GM12865 (cell line): ENCODE measurements at regions not wholly inside any gene's neighbourhood (a gene's known extent, or its start where the extent isn't known, plus 50 kb on each side); places are given as distances from the start of the nearest gene placed in this dataset.

Experiments used
- DNase-seq: peaks from one replicate; pipeline ENCODE4 v3.0.0; 2010; ENCODE audit warnings: low read depth
- H3K4me3 ChIP-seq: 2 replicates; pipeline ENCODE4 v1.5.1; 2011; ENCODE audit warnings: mild to moderate bottlenecking, low read depth, low read length, control low read depth
- TF ChIP-seq, protein P1 (sequence below): IDR thresholded peaks from 2 replicates; pipeline ENCODE4 v1.5.1; 2011; ENCODE audit warnings: low read length, control low read depth, low read depth, inconsistent platforms; ENCODE audit not compliant: insufficient read depth; ENCODE audit errors: missing control alignments

DNA sequence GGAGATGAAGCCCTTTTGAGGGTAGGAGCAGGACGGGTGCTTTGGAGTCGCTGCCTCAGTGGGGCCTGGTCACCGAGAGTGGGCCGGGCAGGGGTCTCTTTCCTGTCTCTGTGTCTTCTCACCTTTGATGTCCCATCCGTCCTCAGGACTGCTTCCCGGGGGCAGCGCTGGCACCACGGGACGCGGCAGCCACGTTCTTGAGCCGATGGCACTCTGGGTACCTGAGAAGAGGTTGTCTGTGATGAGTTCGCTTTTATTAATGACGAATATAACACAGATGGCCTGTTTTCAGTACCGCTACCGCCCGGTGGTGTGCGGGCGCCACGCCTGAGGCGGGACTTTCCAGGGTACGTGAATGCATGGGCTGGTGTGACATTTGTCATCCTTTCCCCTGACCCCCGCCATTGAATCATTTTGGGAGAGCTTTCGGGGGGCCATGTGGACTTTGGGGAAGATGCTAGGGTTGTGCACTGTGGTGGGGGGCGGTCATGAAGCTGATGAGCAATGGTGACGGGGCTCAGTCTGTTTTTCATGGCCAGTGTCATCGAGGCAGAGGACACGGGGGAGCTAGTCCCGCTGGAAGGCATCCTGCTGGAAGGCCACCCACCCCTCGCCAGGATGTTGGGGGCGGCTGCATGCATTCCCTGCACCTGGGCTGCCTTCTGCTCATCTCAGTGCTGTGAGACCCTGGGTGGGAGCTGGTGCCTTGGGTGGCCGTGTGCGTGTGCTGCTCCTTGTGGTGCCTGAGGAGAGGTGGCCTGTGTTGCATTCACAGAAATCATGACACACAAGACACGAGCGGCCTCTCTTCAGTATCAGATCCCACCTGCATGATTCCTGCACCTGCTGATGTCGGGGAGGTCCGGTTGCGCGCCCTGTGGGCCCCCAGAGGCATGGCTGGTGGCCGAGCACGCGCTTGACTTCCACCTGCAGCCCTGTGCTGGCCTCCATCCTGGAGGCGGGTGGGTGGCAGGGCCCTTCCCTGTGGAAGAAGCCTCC, 162.5 kb upstream of the RTL1 start:
- DNase-seq: no peak
- TF ChIP-seq, protein P1, sequence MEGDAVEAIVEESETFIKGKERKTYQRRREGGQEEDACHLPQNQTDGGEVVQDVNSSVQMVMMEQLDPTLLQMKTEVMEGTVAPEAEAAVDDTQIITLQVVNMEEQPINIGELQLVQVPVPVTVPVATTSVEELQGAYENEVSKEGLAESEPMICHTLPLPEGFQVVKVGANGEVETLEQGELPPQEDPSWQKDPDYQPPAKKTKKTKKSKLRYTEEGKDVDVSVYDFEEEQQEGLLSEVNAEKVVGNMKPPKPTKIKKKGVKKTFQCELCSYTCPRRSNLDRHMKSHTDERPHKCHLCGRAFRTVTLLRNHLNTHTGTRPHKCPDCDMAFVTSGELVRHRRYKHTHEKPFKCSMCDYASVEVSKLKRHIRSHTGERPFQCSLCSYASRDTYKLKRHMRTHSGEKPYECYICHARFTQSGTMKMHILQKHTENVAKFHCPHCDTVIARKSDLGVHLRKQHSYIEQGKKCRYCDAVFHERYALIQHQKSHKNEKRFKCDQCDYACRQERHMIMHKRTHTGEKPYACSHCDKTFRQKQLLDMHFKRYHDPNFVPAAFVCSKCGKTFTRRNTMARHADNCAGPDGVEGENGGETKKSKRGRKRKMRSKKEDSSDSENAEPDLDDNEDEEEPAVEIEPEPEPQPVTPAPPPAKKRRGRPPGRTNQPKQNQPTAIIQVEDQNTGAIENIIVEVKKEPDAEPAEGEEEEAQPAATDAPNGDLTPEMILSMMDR: no peak
- no peak overlapping the region for H3K4me3 ChIP-seq

DNA sequence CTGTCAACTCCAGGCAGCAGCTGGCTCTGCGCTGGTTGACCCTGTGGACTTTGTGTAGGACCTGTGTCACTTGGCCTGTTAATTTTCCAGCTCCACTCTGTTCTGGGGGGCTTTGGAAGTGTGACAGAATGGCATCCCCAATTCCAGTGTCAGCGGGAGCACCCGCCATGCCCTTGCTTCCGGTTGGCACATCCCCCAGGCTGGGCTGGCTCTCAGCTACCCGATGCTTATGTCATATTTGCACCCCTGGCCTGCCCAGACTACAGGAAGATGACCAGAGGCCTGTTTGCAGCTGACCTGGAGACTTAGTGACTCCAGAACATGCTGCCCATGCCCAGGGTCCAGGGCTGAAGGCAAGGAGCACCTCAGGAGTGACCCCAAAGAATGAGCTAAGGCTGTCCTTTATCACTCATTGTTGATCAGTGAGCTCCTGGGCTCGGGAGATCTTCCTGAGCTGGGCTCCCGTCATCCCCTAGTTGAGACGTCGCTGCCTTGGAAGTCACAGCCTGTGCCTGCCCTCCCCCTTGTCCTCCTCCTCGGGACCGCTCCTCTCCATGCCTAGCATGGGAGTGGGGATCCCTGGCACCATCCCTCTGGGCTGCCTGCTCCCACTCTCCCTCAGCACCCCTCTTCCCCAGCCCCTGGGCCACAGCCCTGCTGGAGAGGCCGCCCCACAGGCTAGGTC, 163.4 kb upstream of the RTL1 start:
- H3K4me3 ChIP-seq: no peak overlapping the region
- TF ChIP-seq, protein P1: no peak
- no peak for DNase-seq

DNA sequence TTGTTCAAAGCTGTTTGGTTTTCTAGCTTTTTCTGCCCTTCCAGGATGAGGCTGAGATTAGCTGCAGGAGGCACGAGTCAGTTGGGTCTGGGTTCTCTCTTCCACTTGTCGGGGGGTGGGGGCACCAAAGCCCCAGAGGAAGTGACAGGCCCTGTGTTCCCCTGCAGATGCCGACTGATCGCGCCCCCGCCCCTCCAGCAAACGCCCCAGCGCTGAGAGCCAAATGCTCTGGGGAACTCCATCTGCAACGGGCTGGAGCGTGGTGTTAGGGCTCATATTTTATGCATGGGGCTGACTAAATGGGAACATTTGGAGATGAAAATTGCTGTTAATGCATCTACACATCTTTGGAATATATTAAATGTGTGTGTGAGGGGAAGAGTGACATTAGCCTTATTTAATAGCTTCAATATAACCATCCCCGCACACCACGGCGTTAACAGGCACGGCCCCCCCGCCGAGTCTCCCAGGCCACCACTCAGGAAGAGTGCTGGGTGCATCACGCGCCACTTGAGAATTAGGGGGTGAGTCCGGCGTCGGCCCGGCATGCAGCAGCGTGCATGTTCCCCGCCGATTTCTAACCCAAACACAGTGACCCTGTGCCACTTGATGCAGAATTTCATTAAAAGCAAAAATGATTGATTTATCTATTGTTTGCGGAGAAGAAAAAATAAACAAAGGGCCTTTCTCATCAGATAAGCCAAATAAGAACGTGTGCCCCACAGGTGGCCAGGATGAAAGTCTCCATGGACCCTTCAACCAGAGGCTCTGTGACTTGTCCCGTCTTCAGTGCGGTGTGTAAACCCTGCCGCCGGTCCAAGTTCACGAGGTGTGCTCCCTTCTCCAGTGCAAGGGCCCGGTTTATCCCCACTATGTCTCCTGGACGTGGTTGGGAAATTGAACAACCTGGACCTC, 165.0 kb upstream of the RTL1 start:
- DNase-seq: no peak
- TF ChIP-seq, protein P1: no peak
- no peak overlapping the region for H3K4me3 ChIP-seq

DNA sequence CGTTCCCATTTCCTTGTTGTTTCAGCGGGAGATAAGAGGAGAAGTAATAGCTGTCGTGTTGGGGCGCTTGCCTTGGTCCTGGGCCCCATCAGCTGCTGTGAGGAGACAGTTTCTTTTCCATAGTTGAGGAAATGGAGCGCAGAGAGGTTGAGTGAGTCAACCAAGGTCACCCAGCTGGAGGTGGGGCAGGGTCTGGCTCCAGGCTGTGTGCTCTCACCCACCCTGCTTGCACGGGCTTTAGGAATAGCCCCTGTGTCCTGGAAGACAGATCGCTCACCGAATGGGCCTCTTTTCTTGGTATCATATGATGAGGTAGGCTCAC, 165.7 kb upstream of the RTL1 start:
- H3K4me3 ChIP-seq: no peak overlapping the region
- DNase-seq: no peak
- TF ChIP-seq, protein P1: no peak

DNA sequence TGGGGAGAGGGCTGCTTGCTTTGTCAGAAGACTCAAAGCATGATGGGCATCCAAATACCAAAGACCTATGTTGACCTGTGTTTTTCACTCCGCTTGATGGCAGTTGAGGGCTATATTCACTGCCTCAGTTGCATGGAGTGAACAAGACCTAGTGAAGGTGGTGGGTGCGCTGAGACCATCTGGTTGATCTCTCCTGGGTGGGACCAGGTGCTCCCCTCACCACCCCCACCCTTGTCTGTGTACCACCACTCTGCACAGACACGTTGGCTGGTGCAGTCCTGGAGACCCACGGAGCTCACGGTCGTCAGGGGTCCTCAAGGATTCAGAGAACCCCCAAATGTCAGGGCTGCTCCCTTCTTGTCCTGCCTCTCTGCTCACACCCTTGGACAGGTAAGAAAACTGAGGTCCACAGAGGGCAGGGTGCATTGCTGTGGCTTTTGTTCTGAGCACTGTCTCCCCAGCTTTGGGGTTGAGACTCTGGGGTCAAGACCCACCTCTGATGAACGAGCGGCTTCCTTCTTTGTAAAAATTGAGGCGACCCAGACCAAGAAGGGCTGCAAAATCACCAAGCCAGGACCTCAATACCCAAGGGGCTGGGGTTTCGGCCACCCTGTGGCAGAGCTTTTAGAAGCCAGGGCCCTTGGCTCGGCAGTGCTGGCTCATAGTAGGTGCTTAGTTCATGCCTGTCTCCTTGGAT, 166.3 kb upstream of the RTL1 start:
- TF ChIP-seq, protein P1: no peak
- DNase-seq: no peak
- no peak overlapping the region for H3K4me3 ChIP-seq
